Stomach (tissue), 8 donors: ENCODE measurements at regions not wholly inside any gene's neighbourhood (a gene's known extent, or its start where the extent isn't known, plus 50 kb on each side); places are given as distances from the start of the nearest gene placed in this dataset.
"Not testable (repeated sequence)": the region's sequence is repeated elsewhere in the genome, so short reads cannot be mapped to it uniquely, and the experiment has no call there.

Source experiments
- DNase-seq, 2 donors: peaks; one replicate each; pipeline versions ENCODE4 v3.0.0 to v3.0.0-alpha.2; 2013 to 2019
- H3K27ac ChIP-seq, 5 donors: fragments of 200-600 bp in 4 of 5; sonication (generic) in 4 of 5; one replicate each; pipeline ENCODE4 v1.5.1; 2013 to 2019; ENCODE audit warnings: mild to moderate bottlenecking in 1 of 5, moderate library complexity in 1 of 5
- H3K27me3 ChIP-seq, 3 donors: fragments of 200-600 bp; sonication (generic); one replicate each; pipeline ENCODE4 v1.5.1; 2017 to 2019; ENCODE audit warnings: mixed run types in 1 of 3
- H3K36me3 ChIP-seq, 4 donors: fragments of 200-600 bp; sonication (generic); 1 replicate in 3 of 4; 2 replicates in 1 of 4; pipeline ENCODE4 v1.5.1; 2016 to 2019
- H3K4me1 ChIP-seq, 4 donors: fragments of 200-600 bp; sonication (generic); one replicate each; pipeline ENCODE4 v1.5.1; 2016 to 2019
- H3K4me3 ChIP-seq, 4 donors: fragments of 200-600 bp; sonication (generic) in 3 of 4; one replicate each; pipeline ENCODE4 v1.5.1; 2016 to 2019; ENCODE audit warnings: mild to moderate bottlenecking in 1 of 4
- H3K9me3 ChIP-seq, 4 donors: fragments of 200-600 bp; sonication (generic); one replicate each; pipeline ENCODE4 v1.5.1; 2016 to 2019
- EP300 ChIP-seq: sonication (generic); formaldehyde crosslinking; IDR thresholded peaks from one replicate; pipeline ENCODE4 v1.6.1; 2017; ENCODE audit warnings: antibody characterized with exemption
- POLR2A ChIP-seq, 4 donors: fragments of 450-650 bp; IDR thresholded peaks; one replicate each; pipeline ENCODE4 v1.6.1; 2016; ENCODE audit warnings: antibody characterized with exemption in 4 of 4, control low read depth in 2 of 4, mild to moderate bottlenecking in 1 of 4, moderate library complexity in 1 of 4
- POLR2AphosphoS5 ChIP-seq, 3 donors: sonication (generic); formaldehyde crosslinking; IDR thresholded peaks; one replicate each; pipeline ENCODE4 v1.6.1; 2016; ENCODE audit warnings: antibody characterized with exemption in 3 of 3
- WGBS, 5 donors: extraction: QIAGEN DNeasy Blood & Tissue Kit in 3 of 5; methylation state at CpG; one replicate each; pipeline versions ENCODE4 v1.1.5 to v1.1.7; 2013 to 2018; 5-methylcytosine and 5-hydroxymethylcytosine counted together
- intact Hi-C: fragments of 100-400 bp; cut with DNase I; formaldehyde crosslinking; loops from one replicate; pipeline ENCODE4 v1.15.1; 2023; ENCODE audit warnings: low total_unique reads
- TF ChIP-seq, protein P1 (sequence below), 7 experiments: fragments of 450-650 bp in 4 of 7; fragments of 200-600 bp in 3 of 7; sonication (generic) in 3 of 7; IDR thresholded peaks; one replicate each; pipeline ENCODE4 v1.5.1; 2016 to 2019; ENCODE audit warnings: antibody characterized with exemption in 7 of 7, control low read depth in 2 of 7, mild to moderate bottlenecking in 1 of 7
- donor health status: healthy with polysubstance abuse.
- donor health status: Bipolar disorder and iron deficiency.
- donor health status: healthy.

DNA sequence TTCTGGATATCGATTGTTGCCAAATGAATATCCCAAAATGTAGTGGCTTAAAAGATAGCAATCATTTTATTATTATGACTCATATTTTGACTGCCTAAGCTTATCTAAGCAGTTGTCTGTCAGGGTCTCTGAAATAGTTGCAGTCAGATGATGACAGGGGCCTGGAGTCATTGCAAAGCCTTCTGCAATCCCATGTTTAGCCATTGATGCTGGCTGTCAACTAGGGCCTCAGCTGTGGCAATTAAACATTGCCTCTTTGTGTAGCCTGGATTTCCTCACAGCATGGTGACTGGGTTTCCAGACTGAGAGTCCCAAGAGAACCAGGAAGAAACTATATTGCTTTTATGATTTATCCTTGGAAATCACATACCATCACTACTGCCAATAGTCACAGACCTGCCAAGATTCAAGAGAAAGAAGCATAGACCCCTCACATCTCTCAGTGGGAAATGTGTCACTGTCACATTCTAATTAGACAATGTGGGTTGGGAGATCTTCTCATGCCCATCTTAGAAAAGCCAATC is 227.3 kb upstream of the NOCT start:
- WGBS, 5 donors: 85 to 94% (median 90%) methylated on average over 1 of the region's 1 CpG

DNA sequence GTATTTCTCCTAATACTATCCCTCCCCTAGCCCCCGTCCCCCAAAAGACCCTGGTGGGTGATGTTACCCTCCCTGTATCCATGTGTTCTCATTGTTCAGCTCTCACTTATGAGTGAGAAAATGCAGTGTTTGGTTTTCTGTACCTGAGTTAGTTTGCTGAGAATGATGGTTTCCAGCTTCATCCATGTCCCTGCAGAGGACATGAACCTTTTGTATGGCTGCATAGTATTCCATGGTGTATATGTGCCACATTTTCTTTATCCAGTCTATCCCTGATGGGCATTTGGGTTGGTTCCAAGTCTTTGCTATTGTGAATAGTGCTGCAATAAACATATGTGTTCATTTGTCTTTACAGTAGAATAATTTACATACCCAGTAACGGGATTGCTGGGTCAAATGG is 235.8 kb upstream of the NOCT start:
- intact Hi-C loops: not testable (repeated sequence)
- 89 to 97% (median 93%) methylated on average over 2 of the region's 2 CpGs for WGBS, 5 donors

More for the DNA sequence above, 227.3 kb upstream of the NOCT start:
- Histone ChIP-seq H3K9me3 (no peaks in the 10 kb centered on the region), H3K27ac (no peak overlapping the region), H3K4me1 (no peaks in the 10 kb centered on the region), H3K4me3 (no peak overlapping the region), H3K27me3 (peaks cover 0 to 5% (median 0%) of the 10 kb centered on the region in 3 donors), H3K36me3 (no peaks in the 10 kb centered on the region)
- TF ChIP-seq, protein P1, sequence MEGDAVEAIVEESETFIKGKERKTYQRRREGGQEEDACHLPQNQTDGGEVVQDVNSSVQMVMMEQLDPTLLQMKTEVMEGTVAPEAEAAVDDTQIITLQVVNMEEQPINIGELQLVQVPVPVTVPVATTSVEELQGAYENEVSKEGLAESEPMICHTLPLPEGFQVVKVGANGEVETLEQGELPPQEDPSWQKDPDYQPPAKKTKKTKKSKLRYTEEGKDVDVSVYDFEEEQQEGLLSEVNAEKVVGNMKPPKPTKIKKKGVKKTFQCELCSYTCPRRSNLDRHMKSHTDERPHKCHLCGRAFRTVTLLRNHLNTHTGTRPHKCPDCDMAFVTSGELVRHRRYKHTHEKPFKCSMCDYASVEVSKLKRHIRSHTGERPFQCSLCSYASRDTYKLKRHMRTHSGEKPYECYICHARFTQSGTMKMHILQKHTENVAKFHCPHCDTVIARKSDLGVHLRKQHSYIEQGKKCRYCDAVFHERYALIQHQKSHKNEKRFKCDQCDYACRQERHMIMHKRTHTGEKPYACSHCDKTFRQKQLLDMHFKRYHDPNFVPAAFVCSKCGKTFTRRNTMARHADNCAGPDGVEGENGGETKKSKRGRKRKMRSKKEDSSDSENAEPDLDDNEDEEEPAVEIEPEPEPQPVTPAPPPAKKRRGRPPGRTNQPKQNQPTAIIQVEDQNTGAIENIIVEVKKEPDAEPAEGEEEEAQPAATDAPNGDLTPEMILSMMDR (IDR thresholded peaks at IDR 0.05): no peak
- TF ChIP-seq EP300: no peak
- no peak for TF ChIP-seq POLR2AphosphoS5 (IDR thresholded peaks at IDR 0.05)
- no peak for TF ChIP-seq POLR2A (IDR thresholded peaks at IDR 0.05)
- intact Hi-C loops: no loop called here
- no peak for DNase-seq

DNA sequence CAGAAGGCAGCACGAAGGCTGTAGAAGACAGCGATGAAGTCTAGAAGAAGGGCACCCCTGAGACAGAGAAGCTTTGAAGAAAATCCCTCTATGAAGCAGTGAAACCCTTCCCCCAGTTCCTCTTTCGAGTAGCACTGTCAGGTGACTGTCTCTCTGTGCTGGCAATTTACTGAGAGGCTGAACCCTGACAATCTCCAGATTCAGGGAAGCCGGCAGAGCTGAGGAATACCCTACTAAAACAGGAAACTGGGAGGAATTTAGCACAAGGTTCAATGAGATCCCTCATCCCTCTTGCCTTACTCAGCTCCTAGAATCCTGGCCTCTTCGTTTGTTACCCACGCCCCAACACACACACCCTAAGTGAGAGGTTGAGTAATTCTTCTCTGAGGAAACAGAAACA is 239.7 kb upstream of the NOCT start:
- H3K4me3 ChIP-seq: no peak overlapping the region
- intact Hi-C loops: no loop called here
- H3K9me3 ChIP-seq: peaks cover 0 to 3% (median 0%) of the 10 kb centered on the region in 4 donors
- WGBS, 5 donors: 48 to 59% (median 56%) methylated on average over 6 of the region's 6 CpGs
- no peaks in the 10 kb centered on the region for H3K4me1 ChIP-seq
- TF ChIP-seq, protein P1 (IDR thresholded peaks at IDR 0.05): no peak
- TF ChIP-seq POLR2AphosphoS5 (IDR thresholded peaks at IDR 0.05): no peak
- TF ChIP-seq EP300: no peak
- no peak for TF ChIP-seq POLR2A (IDR thresholded peaks at IDR 0.05)
- H3K36me3 ChIP-seq: no peaks in the 10 kb centered on the region
- peak in 1 of 2 donors; percentile 28 for DNase-seq
- H3K27me3 ChIP-seq: no peaks in the 10 kb centered on the region
- no peak overlapping the region for H3K27ac ChIP-seq

More for the DNA sequence above, 235.8 kb upstream of the NOCT start:
- not testable (repeated sequence) for H3K27me3 ChIP-seq, H3K4me3 ChIP-seq, H3K36me3 ChIP-seq, DNase-seq, H3K4me1 ChIP-seq, H3K27ac ChIP-seq, H3K9me3 ChIP-seq

DNA sequence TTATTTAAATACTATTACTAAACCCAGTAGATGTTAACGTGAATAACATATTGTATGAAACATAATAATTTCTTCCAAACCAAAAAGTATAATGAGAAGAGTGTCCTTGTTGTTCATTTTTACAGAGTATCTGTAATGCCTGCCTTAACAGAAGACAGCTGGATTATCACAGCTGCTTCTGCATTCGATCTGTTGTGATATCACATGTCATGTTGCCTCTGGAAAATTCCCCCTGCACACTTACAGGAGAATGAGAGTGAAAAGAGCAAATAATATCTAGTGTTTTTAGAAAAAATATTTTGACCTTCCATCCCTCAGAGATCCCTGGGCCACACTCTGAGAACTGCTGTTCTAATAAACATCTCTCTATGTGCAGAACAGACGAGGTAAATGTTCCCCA is 240.1 kb upstream of the NOCT start:
- intact Hi-C loops: no loop called here
- no peak for TF ChIP-seq EP300
- TF ChIP-seq POLR2AphosphoS5 (IDR thresholded peaks at IDR 0.05): no peak
- TF ChIP-seq, protein P1 (IDR thresholded peaks at IDR 0.05): no peak
- TF ChIP-seq POLR2A (IDR thresholded peaks at IDR 0.05): no peak
- no peak overlapping the region for H3K27ac ChIP-seq
- H3K36me3 ChIP-seq: no peaks in the 10 kb centered on the region
- no peak overlapping the region for H3K4me3 ChIP-seq
- no peaks in the 10 kb centered on the region for H3K27me3 ChIP-seq
- peak in 1 of 2 donors; percentile 24 for DNase-seq
- H3K9me3 ChIP-seq: no peaks in the 10 kb centered on the region
- WGBS, 5 donors: 51 to 71% (median 65%) methylated on average over 3 of the region's 3 CpGs
- no peaks in the 10 kb centered on the region for H3K4me1 ChIP-seq

DNA sequence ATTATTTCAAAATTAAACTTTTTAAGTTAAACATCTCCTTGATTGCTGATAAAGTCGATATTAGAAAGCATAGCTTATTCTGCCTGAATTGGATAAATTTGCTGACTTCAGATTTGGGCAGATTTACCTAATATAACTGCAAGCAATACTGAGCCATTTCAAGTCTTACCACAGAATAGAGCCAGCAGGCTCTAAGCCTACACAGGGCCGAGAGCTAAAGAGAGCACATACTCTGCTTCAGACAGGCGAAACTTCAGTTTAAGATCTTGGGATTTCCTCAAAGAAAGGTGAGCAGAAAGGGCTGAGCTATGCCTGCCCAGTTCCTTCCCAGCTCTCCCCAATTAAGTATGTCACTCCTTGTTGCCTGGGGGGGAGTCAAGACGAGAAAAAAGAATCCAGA is 240.6 kb upstream of the NOCT start:
- H3K9me3 ChIP-seq: no peaks in the 10 kb centered on the region
- no peaks in the 10 kb centered on the region for H3K36me3 ChIP-seq
- 69 to 83% (median 74%) methylated on average over 4 of the region's 4 CpGs for WGBS, 5 donors
- DNase-seq: no peak
- no peak overlapping the region for H3K27ac ChIP-seq
- TF ChIP-seq, protein P1 (IDR thresholded peaks at IDR 0.05): no peak
- no peak for TF ChIP-seq POLR2A (IDR thresholded peaks at IDR 0.05)
- TF ChIP-seq EP300: no peak
- no peak for TF ChIP-seq POLR2AphosphoS5 (IDR thresholded peaks at IDR 0.05)
- H3K27me3 ChIP-seq: no peaks in the 10 kb centered on the region
- H3K4me1 ChIP-seq: no peaks in the 10 kb centered on the region
- H3K4me3 ChIP-seq: no peak overlapping the region
- intact Hi-C loops: no loop called here

DNA sequence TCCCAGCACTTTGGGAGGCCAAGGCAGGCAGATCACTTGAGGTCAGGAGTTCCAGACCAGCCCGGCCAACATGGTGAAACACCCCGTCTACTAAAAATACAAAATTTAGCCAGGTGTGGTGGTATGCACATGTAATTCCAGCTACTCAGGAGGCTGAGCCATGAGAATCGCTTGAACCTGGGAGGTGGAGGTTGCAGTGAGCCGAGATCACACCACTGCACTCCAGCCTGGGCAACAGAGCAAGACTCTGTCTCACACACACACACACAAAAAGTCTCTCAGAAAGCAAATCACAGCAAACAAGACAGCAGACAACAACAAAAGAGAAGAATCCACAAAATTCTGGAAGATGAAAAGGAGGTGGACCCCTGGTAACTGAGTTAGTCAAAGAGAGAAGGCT is 241.5 kb upstream of the NOCT start:
- H3K4me1 ChIP-seq, H3K9me3 ChIP-seq, DNase-seq, H3K27ac ChIP-seq, H3K4me3 ChIP-seq, H3K36me3 ChIP-seq, H3K27me3 ChIP-seq, intact Hi-C loops: not testable (repeated sequence)
- 89 to 96% (median 92%) methylated on average over 4 of the region's 4 CpGs for WGBS, 5 donors
